ENCODE measurements at regions not wholly inside any gene's neighbourhood (a gene's known extent, or its start where the extent isn't known, plus 50 kb on each side); places are given as distances from the start of the nearest gene placed in this dataset.

GRCh38 chr6:106750142-106750918 lies 121.0 kb downstream of the QRSL1 start:
- Histone ChIP-seq H3K4me1 (peaks cover 53% of the 10 kb centered on the region), H3K36me3 (replicated peaks in 1 of 2; ENCODE audit: insufficient read depth in 1 of 2, low read depth in 2 of 2) (no peaks in the 10 kb centered on the region), H3K4me3 (no peak overlapping the region), H3K27ac (peak overlapping the region; percentile 72 to 84 (median 80)), H3K27me3 (no peaks in the 10 kb centered on the region), H3K9me3 (no peaks in the 10 kb centered on the region)
- no peak for TF ChIP-seq POLR2A (IDR thresholded peaks at IDR 0.05)
- TF ChIP-seq, protein P1, sequence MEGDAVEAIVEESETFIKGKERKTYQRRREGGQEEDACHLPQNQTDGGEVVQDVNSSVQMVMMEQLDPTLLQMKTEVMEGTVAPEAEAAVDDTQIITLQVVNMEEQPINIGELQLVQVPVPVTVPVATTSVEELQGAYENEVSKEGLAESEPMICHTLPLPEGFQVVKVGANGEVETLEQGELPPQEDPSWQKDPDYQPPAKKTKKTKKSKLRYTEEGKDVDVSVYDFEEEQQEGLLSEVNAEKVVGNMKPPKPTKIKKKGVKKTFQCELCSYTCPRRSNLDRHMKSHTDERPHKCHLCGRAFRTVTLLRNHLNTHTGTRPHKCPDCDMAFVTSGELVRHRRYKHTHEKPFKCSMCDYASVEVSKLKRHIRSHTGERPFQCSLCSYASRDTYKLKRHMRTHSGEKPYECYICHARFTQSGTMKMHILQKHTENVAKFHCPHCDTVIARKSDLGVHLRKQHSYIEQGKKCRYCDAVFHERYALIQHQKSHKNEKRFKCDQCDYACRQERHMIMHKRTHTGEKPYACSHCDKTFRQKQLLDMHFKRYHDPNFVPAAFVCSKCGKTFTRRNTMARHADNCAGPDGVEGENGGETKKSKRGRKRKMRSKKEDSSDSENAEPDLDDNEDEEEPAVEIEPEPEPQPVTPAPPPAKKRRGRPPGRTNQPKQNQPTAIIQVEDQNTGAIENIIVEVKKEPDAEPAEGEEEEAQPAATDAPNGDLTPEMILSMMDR (IDR thresholded peaks at IDR 0.05): no peak
- ATAC-seq: no peak
- DNase-seq: no peak
- 39 to 41% methylated on average over 9 of the region's 9 CpGs for WGBS, 2 donors
- intact Hi-C loops (cut with DNase I): no loop called here

GRCh38 chr6:106749609-106750008 lies 120.2 kb downstream of the QRSL1 start:
- no peaks in the 10 kb centered on the region for H3K27me3 ChIP-seq
- no peak for TF ChIP-seq POLR2A (IDR thresholded peaks at IDR 0.05)
- TF ChIP-seq, protein P1 (IDR thresholded peaks at IDR 0.05): no peak
- H3K9me3 ChIP-seq: no peaks in the 10 kb centered on the region
- no peak for DNase-seq
- intact Hi-C loops (cut with DNase I): no loop called here
- H3K4me1 ChIP-seq: peaks cover 60% of the 10 kb centered on the region
- H3K27ac ChIP-seq: peak overlapping the region in 3 of 4 donors; percentile 52 to 84 (median 80)
- ATAC-seq: no peak
- H3K4me3 ChIP-seq: no peak overlapping the region
- no peaks in the 10 kb centered on the region for H3K36me3 ChIP-seq (replicated peaks in 1 of 2; ENCODE audit: insufficient read depth in 1 of 2, low read depth in 2 of 2)
- 54 to 65% methylated on average over 4 of the region's 4 CpGs for WGBS, 2 donors

GRCh38 chr6:106748547-106749207 lies 119.3 kb downstream of the QRSL1 start:
- 85% methylated on average over 3 of the region's 3 CpGs for WGBS, 2 donors

DNA sequence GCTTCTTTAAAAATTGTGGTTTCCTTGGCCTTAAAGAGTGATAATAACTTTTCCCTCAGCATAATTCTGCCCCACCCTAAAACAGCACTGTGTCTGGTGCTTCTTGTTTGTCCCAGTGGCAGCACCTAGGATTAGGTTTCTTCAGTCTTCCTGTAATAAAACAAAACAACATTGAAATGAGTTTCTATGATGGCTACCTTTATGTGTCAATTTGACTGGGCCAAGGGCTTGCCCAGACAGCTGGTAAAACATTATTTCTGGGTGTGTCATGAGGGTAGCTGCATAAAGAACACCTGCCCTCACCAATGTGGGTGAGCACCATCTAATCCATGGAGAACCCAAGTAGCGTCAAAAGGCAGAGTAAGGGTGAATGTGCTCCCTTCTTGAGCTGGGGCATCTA lies 117.8 kb downstream of the QRSL1 start:
- H3K27me3 ChIP-seq: no peaks in the 10 kb centered on the region
- peak overlapping the region in 2 of 4 donors; percentile 34 to 46 for H3K27ac ChIP-seq
- 89 to 100% methylated on average over 1 of the region's 1 CpG for WGBS, 2 donors
- no peak overlapping the region for H3K4me3 ChIP-seq
- DNase-seq (no peak), ATAC-seq (no peak)
- no peaks in the 10 kb centered on the region for H3K9me3 ChIP-seq
- TF ChIP-seq, protein P1 (IDR thresholded peaks at IDR 0.05): no peak
- no peak for TF ChIP-seq POLR2A (IDR thresholded peaks at IDR 0.05)
- H3K4me1 ChIP-seq: peaks cover 64% of the 10 kb centered on the region
- intact Hi-C loops (cut with DNase I): no loop called here
- H3K36me3 ChIP-seq (replicated peaks in 1 of 2; ENCODE audit: insufficient read depth in 1 of 2, low read depth in 2 of 2): no peaks in the 10 kb centered on the region

More at GRCh38 chr6:106748547-106749207, 119.3 kb downstream of the QRSL1 start:
- intact Hi-C loops (cut with DNase I): no loop called here
- H3K4me1 ChIP-seq: peaks cover 68% of the 10 kb centered on the region
- H3K9me3 ChIP-seq: no peaks in the 10 kb centered on the region
- TF ChIP-seq, protein P1 (IDR thresholded peaks at IDR 0.05): no peak
- no peak for TF ChIP-seq POLR2A (IDR thresholded peaks at IDR 0.05)
- H3K27me3 ChIP-seq: no peaks in the 10 kb centered on the region
- ATAC-seq (no peak), DNase-seq (no peak)
- H3K27ac ChIP-seq: no peak overlapping the region
- H3K4me3 ChIP-seq: no peak overlapping the region
- H3K36me3 ChIP-seq (replicated peaks in 1 of 2; ENCODE audit: insufficient read depth in 1 of 2, low read depth in 2 of 2): no peaks in the 10 kb centered on the region
